Smooth muscle cell (in vitro differentiated cells): ENCODE measurements at regions not wholly inside any gene's neighbourhood (a gene's known extent, or its start where the extent isn't known, plus 50 kb on each side); places are given as distances from the start of the nearest gene placed in this dataset.

Source experiments
- DNase-seq: peaks from one replicate; lab custom pipeline; 2025; ENCODE audit not compliant: unreplicated experiment; lab: John Stamatoyannopoulos, UW
- H2AFZ ChIP-seq: fragments of 200-600 bp; sonication (generic); 2 replicates; pipeline ENCODE4 v1.6.0; 2016; ENCODE audit warnings: antibody characterized with exemption, low read depth, mild to moderate bottlenecking
- H3F3A ChIP-seq: fragments of 200-600 bp; sonication (generic); 2 replicates; pipeline ENCODE4 v1.6.0; 2017; ENCODE audit warnings: antibody characterized with exemption, low read depth
- H3K27ac ChIP-seq: fragments of 200-600 bp; sonication (generic); 2 replicates; pipeline ENCODE4 v1.5.1; 2016; ENCODE audit warnings: low read depth, mild to moderate bottlenecking
- H3K27me3 ChIP-seq: fragments of 200-600 bp; sonication (generic); 2 replicates; pipeline ENCODE4 v1.6.1; 2016; ENCODE audit warnings: low read depth, mild to moderate bottlenecking
- H3K36me3 ChIP-seq: fragments of 200-600 bp; sonication (generic); 2 replicates; pipeline ENCODE4 v1.5.1; 2016; ENCODE audit warnings: low read depth
- H3K4me1 ChIP-seq: fragments of 200-600 bp; sonication (generic); 2 replicates; pipeline ENCODE4 v1.5.1; 2016; ENCODE audit warnings: low read depth
- H3K4me2 ChIP-seq: fragments of 200-600 bp; sonication (generic); 2 replicates; pipeline ENCODE4 v1.6.0; 2016; ENCODE audit warnings: mild to moderate bottlenecking
- H3K4me3 ChIP-seq: fragments of 200-600 bp; sonication (generic); 2 replicates; pipeline ENCODE4 v1.5.1; 2016; ENCODE audit warnings: mild to moderate bottlenecking
- H3K79me2 ChIP-seq: fragments of 200-600 bp; sonication (generic); 2 replicates; pipeline ENCODE4 v1.6.0; 2016; ENCODE audit warnings: low read depth, mild to moderate bottlenecking
- H3K9ac ChIP-seq: fragments of 200-600 bp; sonication (generic); 2 replicates; pipeline ENCODE4 v1.6.0; 2016; ENCODE audit warnings: low read depth
- H3K9me3 ChIP-seq: fragments of 200-600 bp; sonication (generic); replicated peaks from 2 replicates; pipeline ENCODE4 v1.5.1; 2016; ENCODE audit warnings: low read depth
- H4K20me1 ChIP-seq: fragments of 200-600 bp; sonication (generic); 2 replicates; pipeline ENCODE4 v1.6.0; 2016; ENCODE audit warnings: low read depth
- WGBS: methylation state at CpG from one replicate; pipeline ENCODE4 v1.1.7; 2016; ENCODE audit warnings: low lambda C conversion rate; 5-methylcytosine and 5-hydroxymethylcytosine counted together
- TF ChIP-seq, protein P1 (sequence below): fragments of 200-600 bp; sonication (generic); IDR thresholded peaks from 2 replicates; pipeline ENCODE4 v1.5.1; 2017; ENCODE audit warnings: borderline replicate concordance, mild to moderate bottlenecking, antibody characterized with exemption; ENCODE audit not compliant: insufficient read depth, poor library complexity, severe bottlenecking

DNA sequence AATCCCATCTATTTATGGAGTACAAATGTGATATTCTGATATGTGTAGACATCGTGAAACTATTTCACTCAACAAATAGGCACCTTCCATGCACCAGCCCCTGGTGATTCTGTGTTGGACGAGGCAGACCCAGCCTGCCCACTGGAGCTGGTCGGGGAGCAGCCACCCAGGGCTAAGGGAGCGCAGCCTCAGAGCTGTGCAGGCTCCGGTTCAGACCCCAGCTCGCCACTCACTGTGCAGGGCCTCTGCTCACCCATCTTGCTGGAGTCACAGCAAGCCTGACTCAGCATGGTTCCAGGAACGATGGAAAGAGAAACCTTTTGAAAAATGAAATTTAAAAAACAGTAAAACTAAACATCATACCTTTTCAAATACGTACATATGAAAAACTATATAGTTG is 52.3 kb upstream of the BCL11B start:
- WGBS: 93% methylated on average over 8 of the region's 8 CpGs
- no peaks in the 10 kb centered on the region for H4K20me1 ChIP-seq
- DNase-seq: no peak

DNA sequence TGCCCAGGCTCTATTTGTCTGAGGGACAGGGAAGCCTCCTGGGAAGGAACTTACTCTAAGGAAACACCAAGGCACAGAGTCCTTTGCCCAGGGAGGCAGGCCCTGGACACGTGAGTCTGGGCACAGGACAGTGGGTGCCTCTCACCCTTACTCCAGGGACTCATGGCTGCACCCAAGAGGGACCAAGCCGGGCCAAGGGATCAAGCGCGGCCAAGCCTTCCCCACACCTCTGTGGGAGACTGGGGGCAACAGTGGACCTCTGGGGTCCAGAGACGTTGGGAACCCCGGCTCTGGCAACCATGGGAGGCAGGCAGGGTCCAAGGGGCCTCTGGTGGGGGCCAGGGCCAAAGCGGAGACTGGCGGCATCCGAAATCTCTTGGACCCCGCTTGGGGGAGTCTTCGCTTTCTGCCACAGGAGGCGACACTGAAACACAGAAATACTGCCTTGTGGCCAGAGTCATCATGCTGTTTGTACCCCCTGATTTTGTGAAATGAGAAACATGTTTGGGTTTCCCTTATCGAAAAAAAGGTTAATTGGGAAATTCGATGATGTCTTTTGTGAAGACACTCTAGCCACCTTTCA is 51.7 kb upstream of the BCL11B start:
- WGBS: 94% methylated on average over 14 of the region's 14 CpGs
- Histone ChIP-seq H3K36me3 (no peaks in the 10 kb centered on the region), H2AFZ (no peak overlapping the region), H3K27me3 (no peaks in the 10 kb centered on the region), H3K9ac (no peak overlapping the region), H4K20me1 (no peaks in the 10 kb centered on the region), H3K4me1 (no peaks in the 10 kb centered on the region), H3K27ac (no peak overlapping the region), H3K4me2 (no peak overlapping the region), H3F3A (no peaks in the 10 kb centered on the region), H3K9me3 (no peaks in the 10 kb centered on the region), H3K79me2 (no peaks in the 10 kb centered on the region), H3K4me3 (no peak overlapping the region)
- no peak for DNase-seq
- TF ChIP-seq, protein P1, sequence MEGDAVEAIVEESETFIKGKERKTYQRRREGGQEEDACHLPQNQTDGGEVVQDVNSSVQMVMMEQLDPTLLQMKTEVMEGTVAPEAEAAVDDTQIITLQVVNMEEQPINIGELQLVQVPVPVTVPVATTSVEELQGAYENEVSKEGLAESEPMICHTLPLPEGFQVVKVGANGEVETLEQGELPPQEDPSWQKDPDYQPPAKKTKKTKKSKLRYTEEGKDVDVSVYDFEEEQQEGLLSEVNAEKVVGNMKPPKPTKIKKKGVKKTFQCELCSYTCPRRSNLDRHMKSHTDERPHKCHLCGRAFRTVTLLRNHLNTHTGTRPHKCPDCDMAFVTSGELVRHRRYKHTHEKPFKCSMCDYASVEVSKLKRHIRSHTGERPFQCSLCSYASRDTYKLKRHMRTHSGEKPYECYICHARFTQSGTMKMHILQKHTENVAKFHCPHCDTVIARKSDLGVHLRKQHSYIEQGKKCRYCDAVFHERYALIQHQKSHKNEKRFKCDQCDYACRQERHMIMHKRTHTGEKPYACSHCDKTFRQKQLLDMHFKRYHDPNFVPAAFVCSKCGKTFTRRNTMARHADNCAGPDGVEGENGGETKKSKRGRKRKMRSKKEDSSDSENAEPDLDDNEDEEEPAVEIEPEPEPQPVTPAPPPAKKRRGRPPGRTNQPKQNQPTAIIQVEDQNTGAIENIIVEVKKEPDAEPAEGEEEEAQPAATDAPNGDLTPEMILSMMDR: no peak

More for the DNA sequence above, 52.3 kb upstream of the BCL11B start:
- no peak overlapping the region for H2AFZ ChIP-seq
- no peak overlapping the region for H3K27ac ChIP-seq
- H3K27me3 ChIP-seq: no peaks in the 10 kb centered on the region
- H3K4me1 ChIP-seq: no peaks in the 10 kb centered on the region
- no peaks in the 10 kb centered on the region for H3K79me2 ChIP-seq
- no peaks in the 10 kb centered on the region for H3K36me3 ChIP-seq
- no peak overlapping the region for H3K4me3 ChIP-seq
- H3F3A ChIP-seq: no peaks in the 10 kb centered on the region
- H3K4me2 ChIP-seq: no peak overlapping the region
- no peak overlapping the region for H3K9ac ChIP-seq
- TF ChIP-seq, protein P1: no peak
- H3K9me3 ChIP-seq: no peaks in the 10 kb centered on the region

DNA sequence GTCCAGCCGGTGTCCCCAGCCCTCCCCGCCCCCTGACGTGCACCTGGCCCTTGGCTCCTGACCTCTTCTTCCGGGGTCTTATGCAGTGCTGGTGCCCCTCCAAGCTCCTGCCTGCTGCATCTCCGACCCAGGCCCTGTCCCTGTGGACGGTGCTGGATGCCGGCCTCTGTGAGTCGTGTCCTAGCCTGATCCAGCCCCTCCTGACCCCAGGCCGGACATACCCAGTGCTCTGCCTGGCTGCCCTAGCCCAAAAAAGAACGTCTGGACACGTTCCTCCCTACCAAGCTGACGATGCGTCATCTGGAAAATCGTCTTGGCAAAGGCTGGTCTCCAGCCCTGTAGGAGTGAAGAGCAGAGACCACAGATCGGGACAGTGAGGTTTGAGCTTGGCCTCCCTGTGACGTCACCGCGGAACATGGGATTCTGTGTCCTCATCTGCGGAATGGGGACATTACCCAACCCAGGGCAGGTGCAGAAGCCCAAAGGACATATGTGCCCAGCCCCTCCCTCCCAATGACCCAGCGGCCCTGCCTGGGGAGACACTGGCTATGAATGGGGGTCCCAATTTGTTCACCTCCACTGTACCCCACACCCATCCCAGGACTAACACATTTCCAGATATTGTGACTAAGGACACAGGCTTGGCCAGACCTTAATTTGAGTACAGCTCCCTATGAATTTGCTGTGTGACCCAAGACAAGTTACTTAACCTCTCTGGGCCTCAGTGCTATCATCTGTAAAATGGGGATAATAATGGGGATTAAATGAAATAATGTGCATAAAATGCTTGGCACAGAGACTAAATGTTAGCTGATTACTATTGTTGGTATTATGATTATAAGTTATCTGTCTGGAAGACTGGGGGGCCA is 51.0 kb upstream of the BCL11B start:
- Histone ChIP-seq H3K79me2 (no peaks in the 10 kb centered on the region), H3F3A (no peaks in the 10 kb centered on the region), H3K27ac (no peak overlapping the region), H3K4me3 (no peak overlapping the region), H2AFZ (no peak overlapping the region), H4K20me1 (no peaks in the 10 kb centered on the region), H3K9ac (no peak overlapping the region), H3K9me3 (no peaks in the 10 kb centered on the region), H3K4me1 (no peaks in the 10 kb centered on the region), H3K36me3 (no peaks in the 10 kb centered on the region), H3K4me2 (no peak overlapping the region), H3K27me3 (no peaks in the 10 kb centered on the region)
- WGBS: 82% methylated on average over 18 of the region's 20 CpGs
- no peak for DNase-seq
- TF ChIP-seq, protein P1: no peak
